Prostate gland (tissue), 2 donors: ENCODE measurements at regions not wholly inside any gene's neighbourhood (a gene's known extent, or its start where the extent isn't known, plus 50 kb on each side); places are given as distances from the start of the nearest gene placed in this dataset.
A peak's percentile ranks its signal among the peaks of the same experiment; 100 is the strongest.

Experiments used
- POLR2AphosphoS5 ChIP-seq: sonication (generic); formaldehyde crosslinking; IDR thresholded peaks from one replicate; pipeline ENCODE4 v1.6.1; 2017; ENCODE audit warnings: antibody characterized with exemption
- TF ChIP-seq, protein P1 (sequence below), 4 experiments: fragments of 200-600 bp in 2 of 4; fragments of 450-650 bp in 2 of 4; sonication (generic) in 2 of 4; IDR thresholded peaks; 1 replicate in 3 of 4; 2 replicates in 1 of 4; pipeline ENCODE4 v1.5.1; 2016 to 2019; ENCODE audit warnings: antibody characterized with exemption in 4 of 4, mild to moderate bottlenecking in 2 of 4, moderate library complexity in 2 of 4

DNA sequence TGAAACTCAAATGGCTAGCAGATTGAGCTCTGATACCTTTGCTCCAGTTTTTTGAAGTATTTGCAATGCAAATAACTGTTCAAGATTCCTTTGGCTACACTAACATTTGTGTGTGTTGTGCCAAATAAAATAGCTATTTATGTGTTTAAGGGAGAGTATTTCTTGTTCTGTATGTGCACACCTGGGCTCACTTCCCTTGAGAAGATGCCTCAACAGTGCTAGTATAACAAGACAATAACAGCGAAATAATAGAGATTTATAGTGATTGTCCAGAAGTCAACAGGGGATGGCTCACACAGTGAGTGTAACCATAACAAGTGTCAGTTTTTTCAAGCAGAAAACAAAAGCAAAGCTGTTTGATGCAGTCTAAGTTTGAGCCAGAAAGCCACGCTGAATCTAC lies 460.5 kb downstream of the CENPC start:
- TF ChIP-seq, protein P1, sequence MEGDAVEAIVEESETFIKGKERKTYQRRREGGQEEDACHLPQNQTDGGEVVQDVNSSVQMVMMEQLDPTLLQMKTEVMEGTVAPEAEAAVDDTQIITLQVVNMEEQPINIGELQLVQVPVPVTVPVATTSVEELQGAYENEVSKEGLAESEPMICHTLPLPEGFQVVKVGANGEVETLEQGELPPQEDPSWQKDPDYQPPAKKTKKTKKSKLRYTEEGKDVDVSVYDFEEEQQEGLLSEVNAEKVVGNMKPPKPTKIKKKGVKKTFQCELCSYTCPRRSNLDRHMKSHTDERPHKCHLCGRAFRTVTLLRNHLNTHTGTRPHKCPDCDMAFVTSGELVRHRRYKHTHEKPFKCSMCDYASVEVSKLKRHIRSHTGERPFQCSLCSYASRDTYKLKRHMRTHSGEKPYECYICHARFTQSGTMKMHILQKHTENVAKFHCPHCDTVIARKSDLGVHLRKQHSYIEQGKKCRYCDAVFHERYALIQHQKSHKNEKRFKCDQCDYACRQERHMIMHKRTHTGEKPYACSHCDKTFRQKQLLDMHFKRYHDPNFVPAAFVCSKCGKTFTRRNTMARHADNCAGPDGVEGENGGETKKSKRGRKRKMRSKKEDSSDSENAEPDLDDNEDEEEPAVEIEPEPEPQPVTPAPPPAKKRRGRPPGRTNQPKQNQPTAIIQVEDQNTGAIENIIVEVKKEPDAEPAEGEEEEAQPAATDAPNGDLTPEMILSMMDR (IDR thresholded peaks at IDR 0.05), result no peak
- TF ChIP-seq POLR2AphosphoS5, result peak; percentile 49
